ENCODE measurements at regions not wholly inside any gene's neighbourhood (a gene's known extent, or its start where the extent isn't known, plus 50 kb on each side); places are given as distances from the start of the nearest gene placed in this dataset.

DNA sequence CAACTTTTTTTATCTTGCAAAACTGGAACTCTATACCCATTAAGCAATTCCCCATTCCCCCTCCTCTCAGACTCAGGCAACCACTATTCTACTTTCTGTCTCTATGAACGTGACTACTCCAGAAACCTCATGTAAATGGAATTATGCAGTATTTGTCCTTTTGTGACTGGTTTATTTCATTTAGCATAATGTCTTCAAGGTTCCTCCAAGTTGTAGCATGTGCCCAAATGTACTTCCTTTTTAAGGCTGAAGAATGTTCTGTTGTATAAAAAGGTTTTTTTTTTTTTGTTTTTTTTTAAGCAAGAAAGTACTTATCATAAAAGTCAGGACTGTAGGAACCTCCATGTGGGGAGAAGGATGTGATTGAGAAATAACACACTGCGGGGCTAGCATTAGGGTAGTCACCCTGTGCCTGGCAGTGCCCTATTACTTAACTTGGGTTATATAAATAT lies 145.3 kb upstream of the FOXN2 start:
- no peak for DNase-seq (ENCODE audit: low spot score)
- in situ Hi-C loops (cut with MboI; ENCODE audit: low pct_unique_long_range_greater_than_20kb, low sequenced_read_pairs, unreplicated experiment), result no loop called here
- TF ChIP-seq, protein P1, sequence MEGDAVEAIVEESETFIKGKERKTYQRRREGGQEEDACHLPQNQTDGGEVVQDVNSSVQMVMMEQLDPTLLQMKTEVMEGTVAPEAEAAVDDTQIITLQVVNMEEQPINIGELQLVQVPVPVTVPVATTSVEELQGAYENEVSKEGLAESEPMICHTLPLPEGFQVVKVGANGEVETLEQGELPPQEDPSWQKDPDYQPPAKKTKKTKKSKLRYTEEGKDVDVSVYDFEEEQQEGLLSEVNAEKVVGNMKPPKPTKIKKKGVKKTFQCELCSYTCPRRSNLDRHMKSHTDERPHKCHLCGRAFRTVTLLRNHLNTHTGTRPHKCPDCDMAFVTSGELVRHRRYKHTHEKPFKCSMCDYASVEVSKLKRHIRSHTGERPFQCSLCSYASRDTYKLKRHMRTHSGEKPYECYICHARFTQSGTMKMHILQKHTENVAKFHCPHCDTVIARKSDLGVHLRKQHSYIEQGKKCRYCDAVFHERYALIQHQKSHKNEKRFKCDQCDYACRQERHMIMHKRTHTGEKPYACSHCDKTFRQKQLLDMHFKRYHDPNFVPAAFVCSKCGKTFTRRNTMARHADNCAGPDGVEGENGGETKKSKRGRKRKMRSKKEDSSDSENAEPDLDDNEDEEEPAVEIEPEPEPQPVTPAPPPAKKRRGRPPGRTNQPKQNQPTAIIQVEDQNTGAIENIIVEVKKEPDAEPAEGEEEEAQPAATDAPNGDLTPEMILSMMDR (IDR thresholded peaks at IDR 0.05; ENCODE audit: extremely low read depth, insufficient read depth, missing control alignments), result no peak

DNA sequence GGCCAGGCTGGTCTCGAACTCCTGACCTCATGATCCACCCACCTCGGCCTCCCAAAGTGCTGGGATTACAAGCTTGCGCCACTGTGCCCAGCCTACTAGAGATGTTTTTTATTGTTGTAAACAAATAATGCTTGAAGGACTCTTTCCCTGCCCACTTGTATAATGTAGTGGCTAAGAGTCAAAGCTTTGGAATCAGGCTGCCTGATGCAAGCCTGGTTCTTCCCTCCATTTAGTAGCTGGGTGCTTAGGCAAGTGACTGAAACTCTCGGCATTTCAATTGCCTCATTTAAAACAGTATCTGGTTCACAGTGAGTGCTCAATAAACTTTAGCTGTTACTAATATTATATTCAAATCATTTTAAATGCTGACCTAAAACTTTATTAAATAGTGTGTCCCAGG lies 144.2 kb upstream of the FOXN2 start:
- DNase-seq (ENCODE audit: low spot score), result no peak
- in situ Hi-C loops (cut with MboI; ENCODE audit: low pct_unique_long_range_greater_than_20kb, low sequenced_read_pairs, unreplicated experiment), result no loop called here
- TF ChIP-seq, protein P1 (IDR thresholded peaks at IDR 0.05; ENCODE audit: extremely low read depth, insufficient read depth, missing control alignments), result no peak

DNA sequence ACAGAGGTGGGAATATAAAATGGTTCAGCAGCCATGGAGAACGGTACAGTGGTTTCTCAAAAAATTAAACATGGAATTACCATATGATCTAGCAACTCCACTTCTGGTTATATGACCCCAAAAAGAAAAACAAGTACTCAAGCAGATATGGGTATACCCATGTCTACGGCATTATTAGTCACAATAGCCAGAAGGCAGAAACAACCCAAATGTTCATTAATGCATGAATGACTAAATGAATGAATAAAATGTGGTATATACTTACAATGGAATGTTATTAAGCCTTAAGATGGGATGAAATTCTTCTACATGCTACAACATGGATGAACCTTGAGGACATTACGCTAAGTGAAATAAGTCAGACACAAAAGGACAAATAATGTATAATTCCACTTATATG lies 141.3 kb upstream of the FOXN2 start:
- in situ Hi-C loops (cut with MboI; ENCODE audit: low pct_unique_long_range_greater_than_20kb, low sequenced_read_pairs, unreplicated experiment), result no loop called here
- no peak for DNase-seq (ENCODE audit: low spot score)

DNA sequence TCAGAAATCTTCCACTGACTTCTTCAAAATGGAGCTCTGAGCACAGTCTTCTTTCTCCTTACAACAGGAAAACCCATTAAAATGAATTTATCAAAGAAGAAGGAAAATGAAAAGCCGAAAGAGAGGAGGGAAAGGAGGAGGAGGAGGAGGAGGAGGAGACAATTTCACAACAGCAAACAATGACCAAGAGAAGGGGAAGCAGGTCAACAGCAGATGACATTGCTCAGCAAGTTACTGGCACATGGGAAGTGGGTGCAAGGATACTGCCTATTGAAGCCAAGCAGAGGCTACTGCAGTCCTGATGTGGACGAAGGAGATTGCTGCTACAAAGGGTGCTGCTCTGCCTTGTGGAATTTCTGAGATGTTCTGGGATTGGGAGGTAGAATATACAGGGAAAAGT lies 140.0 kb upstream of the FOXN2 start:
- no peak for DNase-seq (ENCODE audit: low spot score)
- in situ Hi-C loops (cut with MboI; ENCODE audit: low pct_unique_long_range_greater_than_20kb, low sequenced_read_pairs, unreplicated experiment), result no loop called here
- TF ChIP-seq, protein P1 (IDR thresholded peaks at IDR 0.05; ENCODE audit: extremely low read depth, insufficient read depth, missing control alignments), result no peak

More for the DNA sequence above, 141.3 kb upstream of the FOXN2 start:
- TF ChIP-seq, protein P1 (IDR thresholded peaks at IDR 0.05; ENCODE audit: extremely low read depth, insufficient read depth, missing control alignments), result no peak

DNA sequence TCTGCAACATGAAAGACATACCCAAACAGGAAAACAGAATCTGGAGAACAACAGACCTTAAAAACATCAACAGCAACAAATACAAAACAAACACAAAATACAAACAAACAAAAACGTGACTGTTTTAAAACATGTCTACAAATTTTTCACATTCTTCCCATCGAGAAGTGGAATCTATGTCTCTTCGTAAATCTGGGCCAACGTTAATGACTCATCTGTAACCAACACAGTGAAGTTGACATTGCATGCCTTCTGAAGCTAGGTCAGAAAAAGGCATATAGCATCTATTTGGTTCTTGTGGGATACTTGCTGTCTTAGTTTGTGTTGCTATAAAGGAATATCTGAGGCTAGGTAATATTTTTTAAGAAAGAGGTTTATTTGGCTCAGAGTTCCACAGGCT lies 139.2 kb upstream of the FOXN2 start:
- in situ Hi-C loops (cut with MboI; ENCODE audit: low pct_unique_long_range_greater_than_20kb, low sequenced_read_pairs, unreplicated experiment), result no loop called here
- DNase-seq (ENCODE audit: low spot score), result no peak
- TF ChIP-seq, protein P1 (IDR thresholded peaks at IDR 0.05; ENCODE audit: extremely low read depth, insufficient read depth, missing control alignments), result no peak

DNA sequence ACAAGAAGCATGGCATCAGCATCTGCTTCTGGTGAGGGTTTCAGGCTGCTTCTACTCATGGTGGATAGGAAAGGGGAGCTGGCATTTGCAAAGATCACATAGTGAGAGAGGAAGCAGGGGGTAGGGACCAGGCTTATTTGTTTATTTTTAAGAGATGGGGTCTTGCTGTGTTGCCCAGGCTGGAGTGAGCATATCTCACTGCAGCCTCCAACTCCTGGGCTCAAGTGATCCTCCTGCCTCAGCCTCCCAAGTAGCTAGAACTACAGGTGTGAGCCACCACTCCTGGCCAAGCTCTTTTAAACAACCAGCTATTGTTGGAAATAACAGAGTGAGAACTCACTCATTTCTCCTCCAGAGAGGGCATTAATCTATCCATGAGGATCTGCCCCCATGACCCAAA lies 138.8 kb upstream of the FOXN2 start:
- in situ Hi-C loops (cut with MboI; ENCODE audit: low pct_unique_long_range_greater_than_20kb, low sequenced_read_pairs, unreplicated experiment), result no loop called here
- TF ChIP-seq, protein P1 (IDR thresholded peaks at IDR 0.05; ENCODE audit: extremely low read depth, insufficient read depth, missing control alignments), result no peak
- no peak for DNase-seq (ENCODE audit: low spot score)

DNA sequence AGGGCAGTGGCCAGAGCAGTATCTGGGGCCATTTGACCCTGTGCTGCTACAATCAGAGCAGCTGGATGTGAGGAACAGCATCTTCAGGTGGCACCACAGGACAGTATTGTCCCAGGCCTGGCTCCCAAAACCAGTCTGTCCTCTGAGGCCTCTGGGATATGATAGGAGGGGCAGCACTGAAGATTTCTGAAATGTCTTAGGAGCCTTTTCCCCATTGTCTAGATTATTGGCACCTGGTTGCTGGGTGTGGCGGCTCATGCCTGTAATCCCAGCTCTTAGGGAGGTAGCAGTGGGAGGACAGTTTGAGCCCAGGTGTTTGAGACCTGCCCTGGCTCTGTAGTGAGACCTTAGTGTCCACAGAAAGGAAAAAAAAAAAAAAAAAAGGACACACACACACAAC lies 137.6 kb upstream of the FOXN2 start:
- TF ChIP-seq, protein P1 (IDR thresholded peaks at IDR 0.05; ENCODE audit: extremely low read depth, insufficient read depth, missing control alignments), result no peak
- in situ Hi-C loops (cut with MboI; ENCODE audit: low pct_unique_long_range_greater_than_20kb, low sequenced_read_pairs, unreplicated experiment), result no loop called here
- DNase-seq (ENCODE audit: low spot score), result no peak
